ENCODE measurements at regions not wholly inside any gene's neighbourhood (a gene's known extent, or its start where the extent isn't known, plus 50 kb on each side); places are given as distances from the start of the nearest gene placed in this dataset.

DNA sequence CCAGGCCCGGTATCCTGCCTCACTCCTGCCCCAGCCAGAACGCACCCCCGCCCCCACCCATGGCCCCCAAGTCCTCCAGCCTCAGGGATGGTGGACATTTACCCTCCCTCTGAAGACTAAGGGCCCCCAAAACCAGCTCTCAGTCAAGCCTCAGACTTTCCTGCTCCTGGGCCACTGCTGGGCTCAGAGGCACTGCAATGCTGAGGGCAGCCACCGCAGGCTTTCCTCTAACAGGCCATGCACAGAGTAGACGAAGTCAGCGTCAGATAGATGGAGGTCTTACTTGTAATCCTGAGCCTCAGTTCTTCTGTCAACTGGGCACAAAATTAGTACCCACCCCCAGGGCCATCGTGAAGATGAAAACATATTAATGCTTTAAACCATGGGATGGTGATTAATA, 92.6 kb downstream of the TTC32 start:
- no peak for DNase-seq

DNA sequence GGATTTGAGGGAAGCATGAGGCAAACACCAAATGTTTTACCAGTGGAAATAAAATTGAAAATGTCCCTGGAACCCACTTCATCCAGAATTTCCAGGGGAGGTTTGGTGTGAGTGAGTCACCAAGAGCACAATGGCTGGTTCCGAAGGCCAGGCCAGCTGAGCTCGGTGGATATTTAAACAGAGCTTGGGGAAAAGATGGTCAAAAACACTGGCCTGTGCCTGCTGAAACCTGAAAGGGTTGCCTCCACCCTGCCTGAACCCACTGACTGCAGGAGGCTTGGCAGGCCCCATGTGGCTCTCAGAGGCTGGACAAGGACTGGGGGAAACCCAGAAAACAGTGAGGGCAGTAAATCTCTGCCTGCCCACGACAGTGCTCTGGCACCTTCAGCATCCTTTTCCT, 93.9 kb downstream of the TTC32 start:
- DNase-seq: no peak

DNA sequence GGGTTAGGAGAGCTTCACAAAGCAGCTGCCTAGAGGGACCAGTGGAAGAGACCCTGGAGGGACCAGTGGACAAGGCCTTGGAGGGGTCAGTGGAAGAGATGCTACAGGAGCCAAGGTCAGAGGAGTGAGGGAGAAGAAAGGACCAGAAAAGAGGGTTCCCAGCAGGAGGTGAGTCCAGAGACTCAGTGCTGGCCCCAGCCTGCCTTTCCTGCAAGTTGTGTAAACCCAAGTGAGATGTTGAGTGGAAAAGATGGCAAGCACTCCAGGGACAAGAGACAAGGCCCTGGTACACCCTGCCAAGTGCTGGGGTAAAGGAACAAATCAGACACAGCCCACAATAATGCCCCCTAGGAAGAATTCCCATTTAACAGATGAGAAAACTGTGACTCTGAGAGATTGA, 94.4 kb downstream of the TTC32 start:
- DNase-seq: no peak

DNA sequence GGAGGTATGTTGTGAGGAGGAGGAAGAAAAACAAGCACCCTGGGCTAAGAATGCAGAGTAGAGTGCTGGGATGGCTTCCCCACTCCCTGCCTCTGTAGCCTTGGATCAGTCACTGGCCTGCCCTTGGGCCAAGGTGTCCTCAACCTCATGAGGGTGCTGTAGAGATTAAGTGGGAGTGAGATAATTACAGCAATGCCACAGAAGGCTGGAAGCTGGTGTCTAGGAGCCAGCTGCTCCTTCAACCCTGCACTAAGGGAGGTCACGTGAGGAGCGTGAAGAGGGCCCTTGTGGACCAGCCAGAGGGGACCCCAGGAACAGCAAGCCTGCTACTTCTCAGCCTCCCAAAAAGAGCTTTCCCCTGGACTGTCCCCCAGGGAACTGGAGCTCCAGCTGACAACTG, 95.2 kb downstream of the TTC32 start:
- no peak for DNase-seq

DNA sequence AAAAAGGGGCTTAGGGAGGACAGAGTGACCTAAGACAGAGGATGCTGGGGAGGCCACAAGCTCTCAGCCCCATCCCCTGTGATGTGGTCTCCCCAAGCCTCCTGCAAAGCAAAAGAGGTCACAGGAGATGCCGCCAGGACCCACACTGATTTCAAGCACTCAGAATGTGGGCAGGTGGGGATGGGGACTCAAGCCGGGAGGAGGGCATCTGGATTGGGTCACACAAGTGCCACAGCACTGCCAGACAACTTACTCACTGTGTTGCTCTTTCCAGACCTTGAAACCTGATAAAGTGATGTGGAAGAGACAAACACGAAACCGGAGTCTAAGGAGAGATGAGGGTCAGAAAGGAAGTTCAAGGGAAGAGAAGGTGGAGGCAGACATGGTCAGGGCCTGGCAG, 95.7 kb downstream of the TTC32 start:
- DNase-seq: no peak

DNA sequence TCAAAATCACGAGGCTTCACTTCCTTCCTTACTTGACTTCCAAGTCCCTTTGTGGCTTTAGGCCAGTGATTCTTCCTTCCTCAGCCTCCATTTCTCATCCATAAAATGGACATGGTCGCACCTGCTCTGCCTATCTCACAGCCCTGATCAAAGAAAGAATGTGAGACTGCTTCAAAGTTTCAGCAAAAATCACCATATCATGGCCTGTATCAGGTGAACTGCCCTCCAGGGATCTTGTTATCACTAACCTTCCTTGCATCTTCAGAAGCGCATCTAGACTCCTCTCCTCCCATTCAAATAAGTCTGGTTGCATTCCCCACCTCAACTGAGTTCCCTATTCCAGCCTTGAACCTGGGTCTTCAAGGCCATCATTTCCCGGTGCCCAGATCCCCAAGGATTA, 96.5 kb downstream of the TTC32 start:
- no peak for DNase-seq

DNA sequence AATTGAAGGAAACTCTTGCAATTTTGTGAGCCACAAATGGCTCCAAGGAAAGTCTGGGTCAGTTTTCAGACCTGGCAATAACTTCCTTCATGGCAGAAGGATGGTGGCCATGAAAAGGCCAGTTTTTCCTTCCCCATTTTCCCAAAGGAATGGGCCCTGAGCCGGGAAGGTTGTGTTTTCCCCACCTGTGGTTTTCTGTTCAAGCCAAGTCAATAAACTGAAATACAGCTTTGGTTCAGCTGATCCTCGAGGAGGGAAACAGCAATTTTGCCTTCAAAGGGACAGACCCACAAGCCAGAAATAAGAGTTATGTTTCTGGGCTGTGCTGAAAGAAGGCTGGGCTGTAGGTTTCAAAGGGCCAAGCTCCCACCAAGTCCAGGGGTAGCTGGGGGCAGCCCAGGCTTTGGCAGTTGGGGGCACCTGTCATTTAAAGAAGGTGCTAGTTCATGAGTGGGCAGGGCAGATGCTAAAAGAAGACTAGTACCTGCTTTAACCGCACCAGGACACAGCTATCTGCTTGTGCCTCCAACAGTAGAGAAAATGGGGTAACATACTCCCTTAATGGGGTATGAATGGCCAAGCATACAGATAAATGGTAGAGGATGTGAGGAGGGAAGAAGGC, 97.0 kb downstream of the TTC32 start:
- DNase-seq: no peak

DNA sequence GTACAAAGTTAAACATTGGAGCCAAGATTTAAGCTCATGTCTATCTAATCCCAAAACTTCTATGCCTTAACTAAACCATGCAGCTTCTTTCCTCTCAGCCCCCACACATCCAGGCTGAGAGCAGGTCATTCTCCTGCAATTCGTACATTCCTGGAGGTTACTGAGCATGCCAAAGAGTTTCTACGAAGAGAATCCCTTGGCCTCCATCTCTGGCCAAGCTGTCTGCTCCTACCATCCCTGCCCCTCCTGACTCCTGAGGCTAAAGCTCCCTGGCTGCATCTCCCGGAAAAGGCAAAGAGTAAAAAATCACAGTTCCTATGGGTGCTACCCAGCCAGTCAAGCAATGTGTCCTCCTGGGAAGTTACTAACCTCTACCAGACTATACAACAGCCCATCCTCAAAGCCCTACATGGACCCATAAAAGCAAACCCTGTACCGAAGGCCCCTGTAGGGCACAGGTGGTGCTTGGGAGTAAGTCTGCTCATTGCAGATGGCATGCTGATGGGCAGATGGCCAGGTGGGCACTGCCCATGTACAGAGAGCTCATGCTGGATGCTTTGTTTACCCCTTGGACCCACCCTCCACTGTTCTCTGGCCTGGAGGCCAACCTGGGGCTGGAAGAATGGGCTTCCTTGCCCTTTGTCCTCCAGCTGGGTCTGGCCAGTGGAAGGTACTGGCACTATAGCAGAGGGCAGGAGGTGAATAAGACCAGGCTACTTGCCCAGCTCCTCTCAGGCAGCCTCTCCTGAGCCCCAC, 99.5 kb downstream of the TTC32 start:
- no peak for DNase-seq

DNA sequence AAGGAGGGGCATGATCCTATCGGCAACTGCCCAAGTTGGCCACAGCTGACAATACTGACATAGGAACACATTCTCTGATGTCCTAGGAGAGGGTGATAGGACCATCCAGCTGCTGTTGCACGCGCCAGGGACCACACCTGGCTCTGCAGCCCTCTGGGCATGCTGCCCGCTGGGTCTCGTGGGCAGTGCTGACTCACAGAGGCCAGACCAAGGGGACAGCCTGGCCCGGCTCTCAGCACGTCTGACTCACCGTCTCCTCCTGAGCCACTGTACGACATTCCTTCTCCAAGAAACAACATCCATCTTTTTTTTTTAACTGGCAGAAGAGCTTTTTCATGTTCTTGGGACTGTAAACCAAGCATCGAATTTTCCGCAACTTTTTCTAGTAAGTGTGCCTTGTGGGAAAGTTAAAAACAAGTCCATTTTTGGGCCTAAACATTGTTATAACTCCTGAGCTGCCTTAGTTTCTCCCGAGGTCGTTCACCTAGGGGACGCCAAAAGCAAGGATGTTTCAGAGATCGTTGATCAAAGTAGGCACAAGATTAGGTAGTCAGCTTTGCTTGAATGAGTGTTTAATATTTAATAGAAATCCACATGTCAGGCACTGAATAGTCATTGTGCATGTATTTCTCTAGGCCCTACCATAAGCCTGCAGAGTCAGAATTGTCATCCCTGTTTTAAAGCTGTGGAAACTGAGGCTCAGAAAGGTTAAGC, 100.3 kb downstream of the TTC32 start:
- DNase-seq: no peak

DNA sequence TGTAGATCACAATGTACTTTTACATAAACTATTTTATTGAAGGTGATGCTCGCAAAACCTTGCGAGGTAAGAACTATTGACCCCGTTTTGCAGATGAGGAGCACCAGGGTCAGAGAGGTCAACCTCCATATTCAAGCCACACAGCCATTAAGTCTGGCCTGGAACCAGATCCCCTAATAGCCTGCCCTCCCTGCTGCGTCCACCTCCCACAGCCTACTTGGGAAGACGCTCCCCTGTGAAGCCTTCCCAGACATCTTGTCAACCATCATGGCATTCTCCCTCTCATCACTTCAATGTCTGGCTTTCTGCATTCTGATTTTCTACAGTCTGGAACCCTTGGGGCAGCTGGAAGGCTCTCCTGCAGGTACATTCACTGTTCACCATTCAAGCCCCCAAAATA, 101.0 kb downstream of the TTC32 start:
- DNase-seq: no peak

DNA sequence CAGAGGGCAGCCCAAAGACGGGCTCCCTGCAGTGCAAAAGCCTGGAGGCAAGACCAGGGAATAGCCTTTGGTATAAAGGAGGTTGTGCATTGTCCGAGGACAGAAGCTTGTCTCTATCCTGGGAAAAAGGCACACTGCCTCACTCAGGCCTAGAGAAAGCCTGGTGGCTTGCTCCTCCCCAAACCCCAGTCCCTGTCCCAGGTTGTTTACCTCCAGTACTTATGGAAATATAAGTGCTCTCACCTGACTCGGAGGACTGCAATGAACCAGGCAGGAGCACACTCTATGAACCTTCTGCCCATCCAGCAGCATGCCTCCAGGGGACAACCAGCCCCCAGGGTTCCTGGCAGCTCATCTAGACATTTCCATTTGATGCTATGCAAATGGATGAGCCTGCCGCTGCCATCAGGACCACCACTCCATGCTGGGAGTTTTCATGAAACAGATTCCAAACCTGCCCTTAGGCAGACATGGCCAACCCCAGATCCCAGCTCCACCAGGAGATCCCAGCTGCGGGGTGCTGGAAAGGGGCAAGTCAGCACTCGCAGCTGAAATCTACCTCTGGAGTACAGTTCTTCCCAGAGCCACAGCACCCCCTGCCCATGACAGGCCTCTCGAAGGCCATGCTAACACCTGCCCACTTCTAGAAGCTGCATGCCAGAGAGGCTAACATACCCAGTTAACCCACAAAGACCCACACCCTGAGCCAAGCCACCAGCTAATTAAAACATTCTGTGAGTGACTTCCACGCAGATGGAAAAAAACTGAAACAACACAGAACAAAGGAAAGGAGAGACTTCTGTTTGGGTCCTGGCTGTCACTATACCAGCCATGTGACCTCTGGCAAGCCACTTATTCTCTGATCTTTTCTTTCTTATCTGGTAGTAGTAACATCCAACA, 101.7 kb downstream of the TTC32 start:
- DNase-seq: no peak

DNA sequence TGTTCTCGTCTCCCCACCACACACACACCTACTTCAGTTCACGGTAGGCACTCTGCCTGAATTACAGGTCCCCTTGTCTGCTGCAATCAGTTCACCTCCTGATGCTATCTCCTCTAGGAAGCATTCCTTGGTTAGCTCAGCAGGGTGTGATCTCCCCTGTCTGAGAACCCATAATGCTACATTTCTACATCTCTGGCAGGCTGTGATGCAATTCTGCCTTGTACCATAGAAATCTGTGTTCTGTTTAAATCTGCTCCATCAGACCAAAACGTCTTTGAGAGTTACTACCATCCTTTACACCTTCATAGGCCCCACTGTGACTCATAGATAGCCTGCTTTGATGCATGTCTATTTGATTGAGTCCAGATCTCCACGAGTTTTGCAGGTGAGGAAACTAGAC, 103.9 kb downstream of the TTC32 start:
- DNase-seq: no peak

DNA sequence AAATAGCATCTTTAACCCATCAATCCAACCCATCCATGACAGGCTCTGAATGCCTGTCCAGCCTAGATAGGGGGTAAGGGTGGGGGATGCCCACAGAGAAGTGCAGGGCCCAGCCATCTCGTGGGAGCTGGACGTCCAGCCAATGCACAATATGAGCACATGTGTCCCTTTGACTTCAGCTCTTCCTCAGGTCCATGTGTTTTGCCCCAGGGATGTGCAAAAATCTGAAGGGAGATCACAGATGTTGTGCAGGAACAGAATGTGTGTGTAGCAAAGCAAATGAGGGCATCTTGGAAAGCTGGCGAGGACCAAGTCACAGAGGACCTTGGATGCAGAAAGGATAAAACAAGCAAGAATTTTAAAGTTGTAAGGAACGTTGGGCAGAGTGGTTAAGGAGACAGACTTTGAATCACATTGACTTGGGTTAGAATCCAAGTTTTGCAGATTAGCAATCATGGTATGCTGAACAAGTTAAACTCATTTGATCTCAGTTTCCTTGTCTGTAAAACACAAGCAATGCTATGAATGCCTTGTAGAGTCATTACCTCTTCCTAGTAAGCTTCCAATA, 104.5 kb downstream of the TTC32 start:
- DNase-seq: no peak

DNA sequence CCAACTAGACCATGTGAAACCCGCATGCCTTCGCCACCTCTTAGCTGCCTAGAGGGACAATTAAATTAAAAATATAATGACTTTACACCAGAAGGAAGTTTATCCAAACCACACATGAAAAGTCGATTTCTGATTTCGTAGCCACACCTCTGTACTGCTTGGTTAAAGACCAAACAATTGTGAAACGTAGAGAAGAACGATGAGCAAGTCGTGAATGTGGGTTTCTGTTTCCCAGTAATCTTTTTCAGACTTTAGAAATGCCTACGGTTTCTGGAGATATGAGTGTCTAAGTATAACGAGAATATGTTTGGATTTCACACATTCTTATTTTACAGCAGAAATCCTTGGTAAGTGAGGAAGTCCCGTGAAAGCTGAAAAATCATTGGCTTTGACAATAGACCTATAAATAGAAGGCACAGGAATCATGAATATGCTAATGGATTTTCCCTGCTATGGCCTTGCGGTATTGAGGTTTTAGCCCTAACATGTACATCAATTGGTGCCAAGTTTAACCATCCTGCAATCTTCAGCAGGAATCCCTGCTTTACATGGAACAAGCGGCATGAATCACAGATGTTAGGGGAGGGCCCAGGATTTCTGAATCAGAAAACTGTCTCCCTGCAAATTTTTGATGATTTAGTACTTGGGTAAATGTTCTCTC, 105.6 kb downstream of the TTC32 start:
- peak; percentile 55 for DNase-seq

DNA sequence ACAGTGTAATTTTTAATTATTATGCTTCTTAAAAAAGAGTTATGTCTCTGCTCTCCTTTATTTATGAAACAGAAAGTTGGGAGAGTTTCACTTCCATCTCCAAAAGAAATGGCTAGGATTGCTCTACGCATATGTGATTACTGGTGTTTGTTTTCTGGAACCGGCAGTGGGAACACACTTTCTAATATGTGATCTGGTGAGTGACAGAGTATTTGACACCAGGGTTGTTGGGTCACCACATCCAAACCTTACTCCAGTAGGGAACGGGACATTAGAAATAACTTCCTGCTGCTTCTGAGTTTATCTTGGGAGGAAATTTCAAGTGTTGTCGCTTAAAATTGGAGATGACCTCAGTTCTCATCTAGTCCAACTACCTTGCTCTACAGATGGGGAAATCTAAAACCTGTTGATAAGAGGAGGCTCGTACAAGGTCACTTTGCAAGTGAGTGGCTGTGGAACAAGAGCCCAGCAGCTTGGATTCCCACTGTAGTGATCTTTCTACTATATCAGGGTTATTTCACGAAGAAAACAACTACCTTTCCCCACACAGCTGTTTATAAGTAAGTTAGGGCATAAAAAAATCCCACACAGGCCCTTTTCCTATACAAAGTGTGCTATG, 108.5 kb downstream of the TTC32 start:
- DNase-seq: no peak

DNA sequence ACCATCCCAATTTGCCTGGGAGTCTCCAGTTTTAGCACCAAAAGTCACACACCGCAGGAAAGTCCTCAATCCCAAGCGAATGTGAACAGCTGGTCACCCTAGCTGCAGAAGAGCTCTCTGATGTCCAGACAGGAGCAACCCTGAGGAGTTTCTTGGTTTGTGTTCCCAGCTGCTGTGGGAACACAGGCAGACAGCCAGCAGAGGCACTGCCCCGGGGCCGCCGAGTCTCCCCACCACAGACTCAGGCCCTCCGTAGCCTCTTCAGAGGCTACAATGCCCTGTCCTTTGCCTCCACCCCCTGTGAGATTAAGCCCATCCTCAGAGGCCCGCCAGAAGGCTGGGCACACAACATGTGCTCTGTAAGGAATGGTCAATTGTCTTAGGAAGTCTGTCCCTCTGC, 111.5 kb downstream of the TTC32 start:
- no peak for DNase-seq

DNA sequence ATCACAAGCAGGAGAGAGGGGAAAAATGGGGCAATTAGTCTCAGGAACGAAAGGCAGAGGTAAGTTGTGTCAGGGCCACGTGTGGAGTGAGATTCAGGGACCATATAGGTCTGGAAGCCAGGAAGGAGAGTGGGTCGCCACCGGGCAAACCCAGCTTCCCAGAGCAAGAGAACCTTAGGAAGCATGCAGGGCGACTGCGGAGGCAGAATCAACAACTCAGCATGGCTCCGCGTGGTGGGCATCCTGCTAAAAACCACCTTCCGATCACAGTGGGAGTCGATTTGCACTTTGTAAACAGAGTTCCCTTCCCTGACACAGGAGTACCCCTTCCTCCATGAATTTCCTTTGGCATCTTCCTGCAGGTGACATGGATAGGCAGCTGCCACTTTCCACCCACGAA, 114.6 kb downstream of the TTC32 start:
- no peak for DNase-seq

DNA sequence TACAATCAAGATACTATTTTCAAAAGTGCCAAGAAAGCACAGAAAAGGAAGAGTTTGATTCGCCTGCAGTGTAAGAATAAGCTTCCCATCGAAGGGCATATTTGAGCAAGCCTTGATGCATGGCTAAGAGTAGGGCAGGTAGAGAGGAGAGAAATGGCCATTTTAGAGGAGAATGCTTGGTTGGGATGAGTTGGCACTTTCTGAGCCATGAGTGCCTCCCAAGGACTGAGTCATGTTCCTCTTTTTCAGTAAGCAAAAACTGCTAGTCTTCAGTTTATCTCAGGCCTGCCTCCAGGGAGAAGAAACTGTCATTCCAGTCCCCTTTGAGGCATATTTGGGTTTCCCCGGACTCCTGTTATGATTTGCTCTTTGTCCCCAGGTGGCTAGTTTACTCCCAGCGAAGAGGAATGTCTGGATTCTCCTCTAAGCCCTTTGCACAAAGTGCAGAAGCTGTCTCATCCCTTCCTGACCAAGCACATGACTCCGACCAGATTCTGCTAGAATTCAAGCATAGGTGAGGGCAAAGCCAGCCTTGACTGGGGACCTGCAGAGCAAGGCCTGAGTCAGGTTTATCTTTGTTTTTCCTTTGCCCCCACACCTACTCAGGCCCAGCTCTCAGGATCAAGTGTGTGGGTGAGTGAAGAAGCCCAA, 115.2 kb downstream of the TTC32 start:
- no peak for DNase-seq

DNA sequence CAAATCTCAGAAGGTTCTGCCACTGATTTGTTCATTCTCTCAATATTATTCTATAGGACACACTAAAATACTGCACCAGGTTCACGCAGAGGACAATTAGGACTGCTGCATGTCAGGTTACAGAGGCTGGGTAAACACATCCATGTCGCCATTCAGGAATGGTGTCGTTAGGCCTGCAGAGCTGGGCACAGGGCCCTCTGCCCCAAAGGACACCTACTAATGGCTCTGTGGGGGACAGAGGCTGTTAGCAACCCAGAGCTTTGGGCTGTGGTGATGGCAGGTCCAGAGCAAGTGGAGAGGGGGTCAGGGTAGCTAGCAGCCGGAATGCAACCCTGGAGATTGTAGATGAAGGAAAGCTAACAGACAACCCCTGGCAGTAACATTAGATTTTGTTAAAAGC, 115.9 kb downstream of the TTC32 start:
- DNase-seq: no peak

DNA sequence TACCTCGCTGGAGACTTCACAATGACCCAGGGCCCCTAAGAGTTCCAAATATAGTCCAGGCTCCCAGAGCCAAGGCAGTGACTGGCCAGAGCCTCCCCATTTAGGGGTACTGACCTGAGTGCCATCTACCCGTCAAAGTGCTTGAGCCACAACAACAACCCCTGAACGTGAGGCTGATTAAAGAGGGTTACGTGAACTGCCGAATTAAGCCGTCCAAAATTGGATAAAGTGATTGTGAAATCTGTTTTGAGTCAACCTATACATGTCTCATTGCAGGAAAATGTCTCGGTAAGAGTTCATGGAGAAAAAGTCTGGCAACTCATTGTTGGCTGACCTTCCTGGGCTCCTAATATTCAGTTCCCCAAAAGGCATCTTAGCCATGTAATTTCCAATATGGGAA, 116.3 kb downstream of the TTC32 start:
- peak; percentile 26 for DNase-seq

DNA sequence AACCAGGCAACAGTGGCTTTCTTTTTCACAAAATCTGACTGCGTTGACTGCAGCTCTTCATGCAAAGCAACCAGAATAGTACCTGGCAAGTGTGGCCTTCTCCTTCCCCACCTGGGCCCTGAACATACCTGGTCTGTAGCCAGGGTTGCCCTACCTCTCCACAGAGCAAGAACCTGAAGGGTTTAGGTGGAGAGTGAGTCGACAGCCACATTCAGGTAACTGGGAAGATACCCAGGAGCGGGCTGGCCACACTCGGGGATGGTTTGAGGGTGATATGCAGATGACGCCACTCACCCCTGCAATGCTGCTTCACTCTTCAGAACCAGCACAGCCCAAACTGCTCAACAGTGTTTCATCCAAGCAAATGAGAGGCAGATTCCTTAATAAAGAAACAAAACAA, 117.3 kb downstream of the TTC32 start:
- no peak for DNase-seq
